ENCODE measurements at regions not wholly inside any gene's neighbourhood (a gene's known extent, or its start where the extent isn't known, plus 50 kb on each side); places are given as distances from the start of the nearest gene placed in this dataset.

DNA sequence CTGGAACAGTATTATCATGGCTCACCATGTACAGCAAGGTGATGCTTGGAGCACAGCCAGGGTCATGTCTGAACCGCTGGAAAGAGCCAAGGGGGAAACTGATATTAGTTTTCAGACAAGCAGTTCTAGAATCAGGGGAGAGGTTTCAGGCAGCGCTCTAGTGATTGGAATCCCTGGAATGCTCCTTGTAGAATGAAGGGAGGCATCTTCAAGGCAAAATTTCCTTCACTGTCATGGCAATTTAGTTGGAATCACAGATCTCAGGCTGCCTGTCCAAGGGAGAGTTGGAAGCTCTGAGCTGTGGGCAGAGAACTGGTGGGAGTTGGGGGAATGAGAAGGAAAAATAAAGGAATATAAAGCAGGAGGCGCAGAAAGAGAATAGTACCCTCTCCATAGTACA is 737.1 kb downstream of the PTPRU start:
- ChIA-PET CTCF (no interaction called here), POLR2A (no interaction called here)
- TF ChIP-seq, protein P1, sequence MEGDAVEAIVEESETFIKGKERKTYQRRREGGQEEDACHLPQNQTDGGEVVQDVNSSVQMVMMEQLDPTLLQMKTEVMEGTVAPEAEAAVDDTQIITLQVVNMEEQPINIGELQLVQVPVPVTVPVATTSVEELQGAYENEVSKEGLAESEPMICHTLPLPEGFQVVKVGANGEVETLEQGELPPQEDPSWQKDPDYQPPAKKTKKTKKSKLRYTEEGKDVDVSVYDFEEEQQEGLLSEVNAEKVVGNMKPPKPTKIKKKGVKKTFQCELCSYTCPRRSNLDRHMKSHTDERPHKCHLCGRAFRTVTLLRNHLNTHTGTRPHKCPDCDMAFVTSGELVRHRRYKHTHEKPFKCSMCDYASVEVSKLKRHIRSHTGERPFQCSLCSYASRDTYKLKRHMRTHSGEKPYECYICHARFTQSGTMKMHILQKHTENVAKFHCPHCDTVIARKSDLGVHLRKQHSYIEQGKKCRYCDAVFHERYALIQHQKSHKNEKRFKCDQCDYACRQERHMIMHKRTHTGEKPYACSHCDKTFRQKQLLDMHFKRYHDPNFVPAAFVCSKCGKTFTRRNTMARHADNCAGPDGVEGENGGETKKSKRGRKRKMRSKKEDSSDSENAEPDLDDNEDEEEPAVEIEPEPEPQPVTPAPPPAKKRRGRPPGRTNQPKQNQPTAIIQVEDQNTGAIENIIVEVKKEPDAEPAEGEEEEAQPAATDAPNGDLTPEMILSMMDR (IDR thresholded peaks at IDR 0.05; ENCODE audit: control extremely low read depth, extremely low read depth, low read depth, missing control alignments), result no peak
- no peak for DNase-seq (ENCODE audit: extremely low spot score)

DNA sequence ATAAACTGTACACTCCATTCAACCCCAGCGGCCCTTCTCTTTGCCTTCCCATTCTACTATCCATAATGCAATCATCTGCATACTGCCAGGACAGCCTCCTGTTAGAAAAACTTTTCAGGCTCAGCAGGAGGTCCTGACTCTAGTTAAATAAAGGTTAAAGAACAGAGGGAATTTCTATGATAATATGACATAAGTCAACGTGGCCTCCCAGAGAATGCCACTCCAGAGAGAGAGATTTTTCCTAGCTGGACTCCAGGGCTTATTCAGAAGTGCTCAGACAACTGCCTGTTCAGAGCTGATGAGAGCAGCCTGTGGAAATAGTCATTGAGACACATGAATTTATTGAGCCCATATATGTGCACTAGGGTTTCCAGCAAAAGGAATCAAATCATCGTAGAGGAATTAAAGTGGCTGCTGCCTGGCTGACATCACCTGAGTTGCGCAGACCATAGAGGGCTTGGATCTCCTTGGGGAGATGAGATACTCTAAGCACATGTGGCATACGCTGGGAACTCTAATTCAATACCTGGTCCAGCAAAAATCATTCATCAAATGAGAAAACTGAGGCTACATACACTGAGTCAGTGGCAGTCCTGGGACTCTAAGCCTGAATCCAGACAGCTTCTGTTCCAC is 736.2 kb downstream of the PTPRU start:
- no peak for DNase-seq (ENCODE audit: extremely low spot score)
- CTCF ChIA-PET, result no interaction called here
- POLR2A ChIA-PET, result no interaction called here
- TF ChIP-seq, protein P1 (IDR thresholded peaks at IDR 0.05; ENCODE audit: control extremely low read depth, extremely low read depth, low read depth, missing control alignments), result no peak

DNA sequence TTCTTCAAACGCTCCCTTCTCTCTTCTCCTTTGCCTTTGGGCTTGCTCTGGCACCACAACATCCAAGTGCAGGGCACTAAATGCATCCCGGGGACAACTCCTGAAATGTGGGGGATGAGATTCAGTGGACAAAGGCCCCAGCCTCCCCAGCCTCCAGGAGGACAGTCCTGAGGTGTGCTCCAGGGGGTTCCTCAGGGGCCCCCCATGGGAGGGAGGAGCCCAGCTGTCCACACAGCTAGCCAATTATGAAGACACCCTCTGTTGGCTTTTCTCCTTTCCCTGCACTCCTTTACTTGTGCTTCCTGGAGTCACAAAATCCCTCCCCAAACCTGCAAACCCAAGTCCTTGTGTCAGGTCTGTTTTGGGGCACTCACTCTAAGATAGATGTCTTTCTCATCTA is 735.4 kb downstream of the PTPRU start:
- ChIA-PET POLR2A (no interaction called here), CTCF (no interaction called here)
- TF ChIP-seq, protein P1 (IDR thresholded peaks at IDR 0.05; ENCODE audit: control extremely low read depth, extremely low read depth, low read depth, missing control alignments), result no peak

DNA sequence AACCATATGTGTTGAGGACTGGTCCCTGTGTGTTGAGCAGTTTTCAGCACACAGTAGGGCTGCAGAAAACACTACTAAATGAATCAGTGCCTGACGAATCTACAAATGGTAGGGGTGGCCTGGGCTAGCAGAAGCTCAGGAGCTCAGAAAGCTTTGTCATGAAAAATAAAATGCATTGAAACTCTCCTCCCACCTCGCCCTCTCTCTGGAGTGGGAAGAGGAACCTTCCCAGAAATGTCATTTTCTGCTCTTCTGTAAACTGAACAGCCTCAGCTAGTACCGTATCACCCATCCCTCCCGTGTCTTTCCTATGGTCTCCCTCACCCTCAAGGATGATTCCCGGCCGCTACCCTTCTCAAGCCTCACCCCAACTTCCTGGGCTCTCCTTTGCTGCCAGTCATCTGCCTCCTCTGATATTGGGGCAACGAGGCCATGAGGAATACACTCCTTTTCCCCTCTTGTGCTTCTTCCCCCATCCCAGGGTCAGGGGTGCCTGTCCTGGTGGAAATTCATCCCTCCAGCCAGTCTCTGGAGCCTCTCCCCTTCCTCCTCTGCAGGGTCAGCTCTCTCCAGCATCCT is 734.5 kb downstream of the PTPRU start:
- CTCF ChIA-PET, result no interaction called here
- POLR2A ChIA-PET, result no interaction called here
- TF ChIP-seq, protein P1 (IDR thresholded peaks at IDR 0.05; ENCODE audit: control extremely low read depth, extremely low read depth, low read depth, missing control alignments), result no peak
- no peak for DNase-seq (ENCODE audit: extremely low spot score)

More for the DNA sequence above, 735.4 kb downstream of the PTPRU start:
- DNase-seq (ENCODE audit: extremely low spot score), result no peak

DNA sequence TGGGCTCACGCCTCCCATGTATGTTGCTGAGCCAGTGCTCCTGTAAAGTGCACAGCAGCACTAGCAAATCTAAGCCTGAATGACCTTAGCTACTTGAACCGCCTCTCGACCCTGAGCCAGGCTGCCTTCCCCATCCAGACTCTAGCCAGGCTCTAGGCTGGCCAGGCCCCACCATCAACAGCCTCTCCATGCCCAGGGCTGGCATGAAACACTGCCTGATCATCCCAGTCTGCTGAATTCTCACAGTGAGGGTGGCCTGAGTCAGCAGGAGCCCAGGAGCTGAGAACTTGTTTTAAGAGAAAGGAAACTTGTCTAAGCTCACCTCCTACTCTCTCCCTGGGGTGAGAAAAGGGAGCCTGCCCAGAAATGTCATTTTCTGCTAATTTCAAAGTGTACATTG is 733.3 kb downstream of the PTPRU start:
- ChIA-PET POLR2A (no interaction called here), CTCF (no interaction called here)
- TF ChIP-seq, protein P1 (IDR thresholded peaks at IDR 0.05; ENCODE audit: control extremely low read depth, extremely low read depth, low read depth, missing control alignments), result no peak
- no peak for DNase-seq (ENCODE audit: extremely low spot score)

DNA sequence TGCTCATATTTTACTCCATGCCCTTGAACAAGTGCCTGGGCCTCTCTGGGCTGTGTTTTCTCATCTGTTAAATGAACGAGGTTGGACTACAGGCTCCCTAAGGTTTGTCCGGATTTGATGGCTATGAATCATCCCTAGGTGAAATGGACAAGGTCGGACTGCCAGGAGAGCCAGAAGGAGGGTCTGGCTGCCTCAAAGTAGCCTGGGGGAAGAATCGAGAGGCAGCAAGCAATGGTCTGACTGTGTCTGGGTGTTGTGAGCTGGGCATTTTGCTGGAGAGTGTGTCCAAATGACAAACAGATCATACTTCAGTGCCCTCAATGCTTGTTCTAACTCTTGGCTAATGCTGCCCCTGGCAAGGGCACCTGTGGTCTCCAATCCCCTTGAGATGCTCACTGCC is 730.9 kb downstream of the PTPRU start:
- TF ChIP-seq, protein P1 (IDR thresholded peaks at IDR 0.05; ENCODE audit: control extremely low read depth, extremely low read depth, low read depth, missing control alignments), result no peak
- CTCF ChIA-PET, result interaction anchor here (1.4 kb wide), 1 partner anchor 11 kb away, joined by 3 read pairs; no protein-coding TSS in a partner anchor
- POLR2A ChIA-PET, result no interaction called here
- no peak for DNase-seq (ENCODE audit: extremely low spot score)

All from GM10248 (cell line).